ENCODE measurements at regions not wholly inside any gene's neighbourhood (a gene's known extent, or its start where the extent isn't known, plus 50 kb on each side); places are given as distances from the start of the nearest gene placed in this dataset.

DNA sequence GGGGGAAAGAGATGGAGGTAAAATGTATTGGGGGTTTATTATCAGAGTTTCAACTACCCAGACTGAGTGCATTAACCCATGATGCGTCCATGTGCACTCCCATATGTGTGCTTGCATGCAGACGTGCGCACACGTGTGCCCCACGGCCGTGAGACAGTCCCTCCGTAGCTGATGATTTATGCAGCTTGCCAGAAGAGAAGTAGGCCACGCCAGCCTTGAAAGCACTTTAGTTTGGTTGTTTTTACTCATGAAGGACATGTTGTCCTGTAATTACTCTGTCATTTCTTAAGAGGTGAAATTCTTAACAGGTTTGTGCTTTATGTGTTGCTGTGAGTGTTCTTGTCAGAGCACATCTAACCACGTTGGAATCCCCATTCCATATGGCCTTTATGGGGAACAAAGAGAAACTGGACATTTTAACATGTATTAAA lies 467.8 kb downstream of the LMO4 start:
- H3K4me3 Mint-ChIP-seq (ENCODE audit: unreplicated experiment): no peak overlapping the region
- TF ChIP-seq, protein P1, sequence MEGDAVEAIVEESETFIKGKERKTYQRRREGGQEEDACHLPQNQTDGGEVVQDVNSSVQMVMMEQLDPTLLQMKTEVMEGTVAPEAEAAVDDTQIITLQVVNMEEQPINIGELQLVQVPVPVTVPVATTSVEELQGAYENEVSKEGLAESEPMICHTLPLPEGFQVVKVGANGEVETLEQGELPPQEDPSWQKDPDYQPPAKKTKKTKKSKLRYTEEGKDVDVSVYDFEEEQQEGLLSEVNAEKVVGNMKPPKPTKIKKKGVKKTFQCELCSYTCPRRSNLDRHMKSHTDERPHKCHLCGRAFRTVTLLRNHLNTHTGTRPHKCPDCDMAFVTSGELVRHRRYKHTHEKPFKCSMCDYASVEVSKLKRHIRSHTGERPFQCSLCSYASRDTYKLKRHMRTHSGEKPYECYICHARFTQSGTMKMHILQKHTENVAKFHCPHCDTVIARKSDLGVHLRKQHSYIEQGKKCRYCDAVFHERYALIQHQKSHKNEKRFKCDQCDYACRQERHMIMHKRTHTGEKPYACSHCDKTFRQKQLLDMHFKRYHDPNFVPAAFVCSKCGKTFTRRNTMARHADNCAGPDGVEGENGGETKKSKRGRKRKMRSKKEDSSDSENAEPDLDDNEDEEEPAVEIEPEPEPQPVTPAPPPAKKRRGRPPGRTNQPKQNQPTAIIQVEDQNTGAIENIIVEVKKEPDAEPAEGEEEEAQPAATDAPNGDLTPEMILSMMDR (IDR thresholded peaks at IDR 0.05; ENCODE audit: unreplicated experiment): no peak
- CTCF ChIA-PET: no interaction called here

DNA sequence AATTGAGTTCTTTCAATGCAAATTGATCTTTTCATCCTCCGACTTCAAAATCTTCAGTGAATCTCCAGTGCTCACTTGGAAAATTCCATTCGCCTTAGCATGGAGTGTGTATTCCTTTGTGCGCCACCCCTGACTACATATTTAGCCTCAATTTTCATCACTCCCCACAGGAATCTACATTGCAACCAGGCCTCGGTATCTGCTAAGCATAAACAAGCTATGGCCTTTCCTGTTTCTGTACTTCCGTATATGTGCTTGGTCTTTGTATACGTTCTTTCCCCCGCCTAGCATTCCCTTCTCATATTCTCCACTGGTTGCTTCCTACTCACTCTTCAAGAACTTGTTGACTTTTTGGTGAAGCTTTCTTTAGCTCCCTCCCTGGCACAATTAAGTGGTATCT lies 470.8 kb downstream of the LMO4 start:
- ChIA-PET POLR2A (interaction anchor here (0.6 kb wide), 2 partner anchors 19 to 468 kb away, joined by 3 to 4 read pairs; no protein-coding TSS in a partner anchor), CTCF (no interaction called here)
- DNase-seq (ENCODE audit: unreplicated experiment): no peak
- H3K4me3 Mint-ChIP-seq (ENCODE audit: unreplicated experiment): no peak overlapping the region
- H3K4me1 Mint-ChIP-seq (ENCODE audit: insufficient read depth, unreplicated experiment): peaks cover 23% of the 10 kb centered on the region
- H3K27ac Mint-ChIP-seq (ENCODE audit: low read depth, unreplicated experiment): no peak overlapping the region
- H3K36me3 Mint-ChIP-seq (ENCODE audit: insufficient read depth, unreplicated experiment): no peaks in the 10 kb centered on the region
- H3K9me3 Mint-ChIP-seq (ENCODE audit: unreplicated experiment): no peaks in the 10 kb centered on the region
- H3K27me3 Mint-ChIP-seq (ENCODE audit: insufficient read depth, unreplicated experiment): no peaks in the 10 kb centered on the region
- intact Hi-C loops (cut with micrococcal nuclease): no loop called here
- TF ChIP-seq, protein P1 (IDR thresholded peaks at IDR 0.05; ENCODE audit: unreplicated experiment): no peak
- BruUV-seq (replicated peaks): no TSS peak

More for the DNA sequence above, 467.8 kb downstream of the LMO4 start:
- no peak for DNase-seq (ENCODE audit: unreplicated experiment)
- Mint-ChIP-seq H3K4me1 (ENCODE audit: insufficient read depth, unreplicated experiment) (peaks cover 23% of the 10 kb centered on the region), H3K27ac (ENCODE audit: low read depth, unreplicated experiment) (no peak overlapping the region), H3K36me3 (ENCODE audit: insufficient read depth, unreplicated experiment) (no peaks in the 10 kb centered on the region), H3K27me3 (ENCODE audit: insufficient read depth, unreplicated experiment) (no peaks in the 10 kb centered on the region), H3K9me3 (ENCODE audit: unreplicated experiment) (no peaks in the 10 kb centered on the region)
- POLR2A ChIA-PET: no interaction called here
- no TSS peak for BruUV-seq (replicated peaks)
- intact Hi-C loops (cut with micrococcal nuclease): no loop called here

DNA sequence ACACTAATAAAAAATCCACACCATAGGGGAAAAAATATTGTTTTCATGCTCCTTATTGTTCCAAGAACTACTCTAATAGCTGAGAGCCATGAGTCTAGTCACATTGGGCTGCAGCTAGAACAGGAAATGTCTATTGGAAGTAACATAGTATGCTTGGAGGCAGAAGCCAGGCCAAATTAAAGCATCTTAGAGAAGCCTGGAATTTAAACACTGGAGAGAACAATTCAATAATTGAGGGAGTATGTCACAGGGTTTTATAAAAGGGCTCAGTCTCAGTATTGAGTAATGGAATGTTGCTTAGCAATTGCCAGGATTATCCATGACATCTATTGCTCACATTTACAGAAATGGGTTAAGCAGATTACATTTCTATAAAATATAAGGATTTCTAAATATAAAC lies 471.3 kb downstream of the LMO4 start:
- ChIA-PET POLR2A (interaction anchor here (0.6 kb wide), 1 partner anchor 19 kb away, joined by 3 read pairs; no protein-coding TSS in a partner anchor), CTCF (no interaction called here)
- DNase-seq (ENCODE audit: unreplicated experiment): no peak
- TF ChIP-seq, protein P1 (IDR thresholded peaks at IDR 0.05; ENCODE audit: unreplicated experiment): no peak
- no peak overlapping the region for H3K27ac Mint-ChIP-seq (ENCODE audit: low read depth, unreplicated experiment)
- H3K4me1 Mint-ChIP-seq (ENCODE audit: insufficient read depth, unreplicated experiment): peaks cover 19% of the 10 kb centered on the region
- H3K9me3 Mint-ChIP-seq (ENCODE audit: unreplicated experiment): no peaks in the 10 kb centered on the region
- no peaks in the 10 kb centered on the region for H3K36me3 Mint-ChIP-seq (ENCODE audit: insufficient read depth, unreplicated experiment)
- H3K4me3 Mint-ChIP-seq (ENCODE audit: unreplicated experiment): no peak overlapping the region
- no TSS peak for BruUV-seq (replicated peaks)
- intact Hi-C loops (cut with micrococcal nuclease): no loop called here
- H3K27me3 Mint-ChIP-seq (ENCODE audit: insufficient read depth, unreplicated experiment): no peaks in the 10 kb centered on the region

DNA sequence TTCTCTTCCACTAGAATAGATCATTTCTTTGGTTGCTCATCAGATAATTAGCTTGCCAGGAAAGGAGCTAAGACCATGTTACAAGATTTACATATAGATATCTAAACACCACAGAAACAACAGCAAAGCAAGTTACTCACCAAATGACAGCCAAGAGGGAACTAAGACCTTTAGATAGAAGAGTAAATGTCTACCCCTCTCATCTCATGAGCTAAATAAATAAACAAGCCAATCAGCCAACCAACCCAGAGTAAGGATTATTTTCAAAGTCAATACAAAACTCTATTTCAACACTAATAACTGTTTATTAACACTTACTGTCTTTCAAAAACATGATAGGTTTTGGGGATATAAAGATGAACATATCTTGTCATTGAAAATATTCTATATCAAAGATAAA lies 474.7 kb downstream of the LMO4 start:
- H3K9me3 Mint-ChIP-seq (ENCODE audit: unreplicated experiment): no peaks in the 10 kb centered on the region
- CTCF ChIA-PET: interaction anchor here (0.9 kb wide), 1 partner anchor 30 kb away, joined by 4 read pairs; no protein-coding TSS in a partner anchor
- POLR2A ChIA-PET: interaction anchor here (1.4 kb wide), 1 partner anchor 8 kb away, joined by 3 read pairs; no protein-coding TSS in a partner anchor
- intact Hi-C loops (cut with micrococcal nuclease): no loop called here
- H3K36me3 Mint-ChIP-seq (ENCODE audit: insufficient read depth, unreplicated experiment): no peaks in the 10 kb centered on the region
- TF ChIP-seq, protein P1 (IDR thresholded peaks at IDR 0.05; ENCODE audit: unreplicated experiment): no peak
- H3K4me3 Mint-ChIP-seq (ENCODE audit: unreplicated experiment): no peak overlapping the region
- no peak for DNase-seq (ENCODE audit: unreplicated experiment)
- H3K27me3 Mint-ChIP-seq (ENCODE audit: insufficient read depth, unreplicated experiment): no peaks in the 10 kb centered on the region
- no peak overlapping the region for H3K27ac Mint-ChIP-seq (ENCODE audit: low read depth, unreplicated experiment)
- peaks cover 17% of the 10 kb centered on the region for H3K4me1 Mint-ChIP-seq (ENCODE audit: insufficient read depth, unreplicated experiment)
- BruUV-seq (replicated peaks): no TSS peak

Measured in MCF 10A (cell line).